Stimulated activated CD8-positive, alpha-beta memory T cell treated with anti-CD3 and anti-CD28 coated beads, Interleukin-7, amount 100 ng/mL, for 24 hours (primary cell): ENCODE measurements at regions not wholly inside any gene's neighbourhood (a gene's known extent, or its start where the extent isn't known, plus 50 kb on each side); places are given as distances from the start of the nearest gene placed in this dataset.

Experiments used
- DNase-seq: peaks from one replicate; pipeline ENCODE4 v3.0.0-alpha.2; 2020; ENCODE audit warnings: low read depth

- DNase-seq = no peak
Measured at GRCh38 chr3:70800951-70801350, 488.5 kb upstream of the MDFIC2 start.

- DNase-seq = no peak
Measured at GRCh38 chr3:70789878-70790277, 477.4 kb upstream of the MDFIC2 start.

GRCh38 chr3:70780790-70781189 is 468.4 kb upstream of the MDFIC2 start:
- DNase-seq = no peak

- DNase-seq = no peak
Measured at GRCh38 chr3:70779296-70779695, 466.9 kb upstream of the MDFIC2 start.

GRCh38 chr3:70776081-70776480 is 463.6 kb upstream of the MDFIC2 start:
- DNase-seq = no peak

- DNase-seq = no peak
Measured at GRCh38 chr3:70775257-70775656, 462.8 kb upstream of the MDFIC2 start.

GRCh38 chr3:70774641-70775040 is 462.2 kb upstream of the MDFIC2 start:
- DNase-seq = no peak

GRCh38 chr3:70771426-70772147 is 459.1 kb upstream of the MDFIC2 start:
- DNase-seq = no peak

- no peak for DNase-seq
Measured at GRCh38 chr3:70770650-70771049, 458.2 kb upstream of the MDFIC2 start.

GRCh38 chr3:70766301-70766700 is 453.9 kb upstream of the MDFIC2 start:
- no peak for DNase-seq

- DNase-seq = no peak
Measured at GRCh38 chr3:70763894-70764293, 451.5 kb upstream of the MDFIC2 start.

- DNase-seq = no peak
Measured at GRCh38 chr3:70757658-70758057, 445.2 kb upstream of the MDFIC2 start.

- no peak for DNase-seq
Measured at GRCh38 chr3:70755526-70755925, 443.1 kb upstream of the MDFIC2 start.

- DNase-seq = no peak
Measured at GRCh38 chr3:70754314-70754713, 441.9 kb upstream of the MDFIC2 start.

GRCh38 chr3:70753572-70753971 is 441.1 kb upstream of the MDFIC2 start:
- no peak for DNase-seq

GRCh38 chr3:70752051-70752450 is 439.6 kb upstream of the MDFIC2 start:
- no peak for DNase-seq

GRCh38 chr3:70749122-70749521 is 436.7 kb upstream of the MDFIC2 start:
- no peak for DNase-seq

GRCh38 chr3:70748593-70748992 is 436.2 kb upstream of the MDFIC2 start:
- no peak for DNase-seq

GRCh38 chr3:70747847-70748246 is 435.4 kb upstream of the MDFIC2 start:
- no peak for DNase-seq

GRCh38 chr3:70744536-70744935 is 432.1 kb upstream of the MDFIC2 start:
- DNase-seq = no peak

GRCh38 chr3:70743754-70744153 is 431.3 kb upstream of the MDFIC2 start:
- DNase-seq = no peak

- DNase-seq = no peak
Measured at GRCh38 chr3:70742081-70742480, 429.6 kb upstream of the MDFIC2 start.

- DNase-seq = no peak
Measured at GRCh38 chr3:70740872-70741271, 428.4 kb upstream of the MDFIC2 start.

- DNase-seq = no peak
Measured at GRCh38 chr3:70740071-70740470, 427.6 kb upstream of the MDFIC2 start.
